ENCODE measurements at regions not wholly inside any gene's neighbourhood (a gene's known extent, or its start where the extent isn't known, plus 50 kb on each side); places are given as distances from the start of the nearest gene placed in this dataset.
"Not testable (repeated sequence)": the region's sequence is repeated elsewhere in the genome, so short reads cannot be mapped to it uniquely, and the experiment has no call there.

GRCh38 chr3:177336873-177337450, 139.7 kb upstream of the TBL1XR1 start:
- Histone ChIP-seq H3K9me3 (ENCODE audit: control insufficient read depth in 2 of 2, low read length in 2 of 2) (no peaks in the 10 kb centered on the region), H3K4me1 (ENCODE audit: control insufficient read depth, insufficient read depth, low read length) (peaks cover 12% of the 10 kb centered on the region), H3K9ac (ENCODE audit: low read length in 2 of 2) (no peak overlapping the region), H3K36me3 (ENCODE audit: control insufficient read depth in 2 of 2, insufficient read depth in 2 of 2, low read length in 2 of 2) (no peaks in the 10 kb centered on the region), H3K27ac (ENCODE audit: low read length) (no peak overlapping the region), H3K27me3 (ENCODE audit: control insufficient read depth in 1 of 2, insufficient read depth in 2 of 2, low read length in 2 of 2) (no peaks in the 10 kb centered on the region), H3K4me3 (ENCODE audit: low read length in 2 of 2) (no peak overlapping the region)

GRCh38 chr3:177337541-177338331, 140.5 kb upstream of the TBL1XR1 start:
- Histone ChIP-seq H3K9ac (ENCODE audit: low read length in 2 of 2) (no peak overlapping the region), H3K27ac (ENCODE audit: low read length) (no peak overlapping the region), H3K36me3 (ENCODE audit: control insufficient read depth in 2 of 2, insufficient read depth in 2 of 2, low read length in 2 of 2) (no peaks in the 10 kb centered on the region), H3K4me1 (ENCODE audit: control insufficient read depth, insufficient read depth, low read length) (peaks cover 12% of the 10 kb centered on the region), H3K9me3 (ENCODE audit: control insufficient read depth in 2 of 2, low read length in 2 of 2) (no peaks in the 10 kb centered on the region), H3K4me3 (ENCODE audit: low read length in 2 of 2) (no peak overlapping the region), H3K27me3 (ENCODE audit: control insufficient read depth in 1 of 2, insufficient read depth in 2 of 2, low read length in 2 of 2) (no peaks in the 10 kb centered on the region)

- Histone ChIP-seq H3K9ac (ENCODE audit: low read length in 2 of 2) (no peak overlapping the region), H3K36me3 (ENCODE audit: control insufficient read depth in 2 of 2, insufficient read depth in 2 of 2, low read length in 2 of 2) (no peaks in the 10 kb centered on the region), H3K4me1 (ENCODE audit: control insufficient read depth, insufficient read depth, low read length) (peaks cover 11% of the 10 kb centered on the region), H3K9me3 (ENCODE audit: control insufficient read depth in 2 of 2, low read length in 2 of 2) (no peaks in the 10 kb centered on the region), H3K4me3 (ENCODE audit: low read length in 2 of 2) (no peak overlapping the region), H3K27me3 (ENCODE audit: control insufficient read depth in 1 of 2, insufficient read depth in 2 of 2, low read length in 2 of 2) (no peaks in the 10 kb centered on the region), H3K27ac (ENCODE audit: low read length) (no peak overlapping the region)
Measured at GRCh38 chr3:177338697-177339219, 141.5 kb upstream of the TBL1XR1 start.

GRCh38 chr3:177339220-177339703, 142.0 kb upstream of the TBL1XR1 start:
- H3K4me3 ChIP-seq (ENCODE audit: low read length in 2 of 2); H3K27me3 ChIP-seq (ENCODE audit: control insufficient read depth in 1 of 2, insufficient read depth in 2 of 2, low read length in 2 of 2); H3K9ac ChIP-seq (ENCODE audit: low read length in 2 of 2); H3K36me3 ChIP-seq (ENCODE audit: control insufficient read depth in 2 of 2, insufficient read depth in 2 of 2, low read length in 2 of 2); H3K27ac ChIP-seq (ENCODE audit: low read length); H3K9me3 ChIP-seq (ENCODE audit: control insufficient read depth in 2 of 2, low read length in 2 of 2): not testable (repeated sequence)
- peaks cover 12% of the 10 kb centered on the region for H3K4me1 ChIP-seq (ENCODE audit: control insufficient read depth, insufficient read depth, low read length)

GRCh38 chr3:177340243-177340830, 143.1 kb upstream of the TBL1XR1 start:
- H3K4me3 ChIP-seq (ENCODE audit: low read length in 2 of 2) = no peak overlapping the region
- peaks cover 15% of the 10 kb centered on the region for H3K4me1 ChIP-seq (ENCODE audit: control insufficient read depth, insufficient read depth, low read length)
- no peaks in the 10 kb centered on the region for H3K27me3 ChIP-seq (ENCODE audit: control insufficient read depth in 1 of 2, insufficient read depth in 2 of 2, low read length in 2 of 2)
- H3K36me3 ChIP-seq (ENCODE audit: control insufficient read depth in 2 of 2, insufficient read depth in 2 of 2, low read length in 2 of 2) = no peaks in the 10 kb centered on the region
- H3K9me3 ChIP-seq (ENCODE audit: control insufficient read depth in 2 of 2, low read length in 2 of 2) = no peaks in the 10 kb centered on the region
- no peak overlapping the region for H3K27ac ChIP-seq (ENCODE audit: low read length)
- H3K9ac ChIP-seq (ENCODE audit: low read length in 2 of 2) = no peak overlapping the region

- Histone ChIP-seq H3K9ac (ENCODE audit: low read length in 2 of 2) (no peak overlapping the region), H3K27ac (ENCODE audit: low read length) (no peak overlapping the region), H3K36me3 (ENCODE audit: control insufficient read depth in 2 of 2, insufficient read depth in 2 of 2, low read length in 2 of 2) (no peaks in the 10 kb centered on the region), H3K27me3 (ENCODE audit: control insufficient read depth in 1 of 2, insufficient read depth in 2 of 2, low read length in 2 of 2) (no peaks in the 10 kb centered on the region), H3K4me3 (ENCODE audit: low read length in 2 of 2) (no peak overlapping the region), H3K9me3 (ENCODE audit: control insufficient read depth in 2 of 2, low read length in 2 of 2) (no peaks in the 10 kb centered on the region), H3K4me1 (ENCODE audit: control insufficient read depth, insufficient read depth, low read length) (peaks cover 16% of the 10 kb centered on the region)
Measured at GRCh38 chr3:177341736-177342419, 144.6 kb upstream of the TBL1XR1 start.

DNA sequence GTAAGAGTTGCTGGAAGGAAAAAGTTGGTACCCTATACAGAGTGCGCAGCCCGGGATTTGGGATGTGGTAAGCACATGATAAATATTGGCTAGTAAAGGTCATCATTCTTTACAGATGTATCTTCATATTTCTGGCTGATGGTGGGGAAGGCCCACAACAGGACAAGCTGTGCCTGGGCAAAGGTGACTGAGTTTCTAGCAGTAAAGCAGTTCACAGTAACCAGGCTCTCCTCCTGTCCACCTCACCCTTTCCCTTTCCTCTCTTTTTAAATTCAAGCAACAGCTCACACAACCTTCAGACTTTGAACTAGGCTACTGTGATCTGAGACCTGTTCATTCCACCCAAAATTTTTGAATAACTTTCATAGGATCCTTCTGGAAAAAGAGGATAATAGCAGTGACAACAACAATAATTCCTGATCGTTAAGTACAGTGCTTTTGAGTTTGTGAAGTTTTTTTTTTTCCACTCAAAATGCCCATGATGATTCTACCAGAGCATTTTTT, 145.9 kb upstream of the TBL1XR1 start:
- no peak overlapping the region for H3K27ac ChIP-seq (ENCODE audit: low read length)

DNA sequence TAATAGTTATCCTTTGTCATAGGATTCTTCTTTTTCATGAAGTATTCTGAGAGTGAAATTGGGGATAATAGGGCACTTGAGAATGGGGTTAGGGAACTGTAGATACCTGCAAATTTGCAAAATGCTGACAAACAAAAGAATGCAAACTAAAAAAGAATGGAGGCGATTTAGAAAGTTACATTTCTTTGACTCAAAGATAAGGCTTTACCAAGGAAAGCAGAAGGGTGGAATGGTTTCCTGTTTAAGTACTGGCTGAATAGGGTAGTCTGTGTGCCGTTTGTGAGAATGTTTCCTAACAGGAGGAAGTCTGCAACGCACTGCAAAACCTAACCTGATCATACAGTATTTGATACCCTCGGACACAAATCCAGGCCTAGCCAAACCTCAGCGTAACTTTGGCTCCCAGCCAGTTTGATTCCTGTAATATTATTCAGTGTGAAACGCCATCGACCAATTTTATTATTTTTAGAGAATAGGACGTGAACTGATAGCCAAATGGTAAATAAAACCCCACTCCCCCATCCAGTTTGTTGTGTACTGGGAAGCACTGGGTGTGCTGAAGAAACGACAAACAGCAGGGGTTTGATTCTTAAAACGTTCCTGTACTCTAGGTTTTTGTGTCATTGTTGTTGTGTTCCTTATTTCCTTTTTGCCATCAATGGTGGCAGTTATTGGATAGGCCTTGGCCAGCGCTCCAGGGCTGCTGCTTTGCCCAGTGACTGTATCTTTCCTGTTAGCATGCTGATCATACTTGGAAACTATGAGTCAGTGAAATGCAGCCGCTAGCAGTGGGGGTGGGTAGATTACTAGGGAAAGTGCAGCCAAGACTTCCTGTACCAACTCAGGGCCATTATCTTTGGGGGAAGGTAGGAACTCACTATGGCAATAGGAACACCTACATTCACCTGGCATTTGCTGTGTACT, 148.0 kb upstream of the TBL1XR1 start:
- H3K4me1 ChIP-seq (ENCODE audit: control insufficient read depth, insufficient read depth, low read length) = peaks cover 12% of the 10 kb centered on the region
- H3K27me3 ChIP-seq (ENCODE audit: control insufficient read depth in 1 of 2, insufficient read depth in 2 of 2, low read length in 2 of 2) = no peaks in the 10 kb centered on the region
- H3K9ac ChIP-seq (ENCODE audit: low read length in 2 of 2) = peak overlapping the region; percentile 13 to 21
- no peaks in the 10 kb centered on the region for H3K9me3 ChIP-seq (ENCODE audit: control insufficient read depth in 2 of 2, low read length in 2 of 2)
- no peak overlapping the region for H3K4me3 ChIP-seq (ENCODE audit: low read length in 2 of 2)
- H3K27ac ChIP-seq (ENCODE audit: low read length) = peak overlapping the region; percentile 73
- H3K36me3 ChIP-seq (ENCODE audit: control insufficient read depth in 2 of 2, insufficient read depth in 2 of 2, low read length in 2 of 2) = no peaks in the 10 kb centered on the region

More for the DNA sequence above, 145.9 kb upstream of the TBL1XR1 start:
- H3K9ac ChIP-seq (ENCODE audit: low read length in 2 of 2) = no peak overlapping the region
- no peaks in the 10 kb centered on the region for H3K36me3 ChIP-seq (ENCODE audit: control insufficient read depth in 2 of 2, insufficient read depth in 2 of 2, low read length in 2 of 2)
- H3K4me1 ChIP-seq (ENCODE audit: control insufficient read depth, insufficient read depth, low read length) = peaks cover 16% of the 10 kb centered on the region
- H3K9me3 ChIP-seq (ENCODE audit: control insufficient read depth in 2 of 2, low read length in 2 of 2) = no peaks in the 10 kb centered on the region
- H3K4me3 ChIP-seq (ENCODE audit: low read length in 2 of 2) = no peak overlapping the region
- no peaks in the 10 kb centered on the region for H3K27me3 ChIP-seq (ENCODE audit: control insufficient read depth in 1 of 2, insufficient read depth in 2 of 2, low read length in 2 of 2)

DNA sequence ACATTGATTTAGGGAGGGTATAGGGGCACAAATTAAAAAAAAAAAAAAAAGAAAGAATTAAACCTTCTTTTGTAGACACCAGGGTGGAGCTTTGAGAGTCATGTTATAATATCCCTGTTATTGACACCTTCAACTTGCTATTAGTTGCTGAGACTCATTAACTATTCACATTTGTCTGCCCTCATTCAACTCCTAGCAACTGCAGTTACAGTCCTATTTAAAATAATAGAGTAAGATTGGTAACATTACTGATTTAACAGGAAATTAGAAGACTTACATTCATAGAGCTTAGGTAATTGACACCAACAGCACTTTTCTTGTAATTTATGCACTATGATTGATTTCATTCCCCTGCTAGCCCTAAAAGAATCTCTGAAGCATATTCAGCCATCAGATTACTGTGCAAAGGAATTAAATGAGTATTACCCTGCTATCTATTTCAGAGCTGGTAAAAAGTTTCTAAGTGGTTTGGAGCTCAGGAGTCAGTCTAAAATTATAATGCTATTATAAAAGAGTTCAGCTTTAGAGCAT, 148.8 kb upstream of the TBL1XR1 start:
- Histone ChIP-seq H3K27ac (ENCODE audit: low read length) (no peak overlapping the region), H3K9ac (ENCODE audit: low read length in 2 of 2) (peak overlapping the region in 1 of 2 donors; percentile 39), H3K4me1 (ENCODE audit: control insufficient read depth, insufficient read depth, low read length) (peaks cover 11% of the 10 kb centered on the region)

More for the DNA sequence above, 148.8 kb upstream of the TBL1XR1 start:
- Histone ChIP-seq H3K9me3 (ENCODE audit: control insufficient read depth in 2 of 2, low read length in 2 of 2) (no peaks in the 10 kb centered on the region), H3K4me3 (ENCODE audit: low read length in 2 of 2) (no peak overlapping the region), H3K36me3 (ENCODE audit: control insufficient read depth in 2 of 2, insufficient read depth in 2 of 2, low read length in 2 of 2) (no peaks in the 10 kb centered on the region), H3K27me3 (ENCODE audit: control insufficient read depth in 1 of 2, insufficient read depth in 2 of 2, low read length in 2 of 2) (no peaks in the 10 kb centered on the region)

Data from stomach smooth muscle (tissue), 2 donors.